ENCODE measurements at regions not wholly inside any gene's neighbourhood (a gene's known extent, or its start where the extent isn't known, plus 50 kb on each side); places are given as distances from the start of the nearest gene placed in this dataset.

DNA sequence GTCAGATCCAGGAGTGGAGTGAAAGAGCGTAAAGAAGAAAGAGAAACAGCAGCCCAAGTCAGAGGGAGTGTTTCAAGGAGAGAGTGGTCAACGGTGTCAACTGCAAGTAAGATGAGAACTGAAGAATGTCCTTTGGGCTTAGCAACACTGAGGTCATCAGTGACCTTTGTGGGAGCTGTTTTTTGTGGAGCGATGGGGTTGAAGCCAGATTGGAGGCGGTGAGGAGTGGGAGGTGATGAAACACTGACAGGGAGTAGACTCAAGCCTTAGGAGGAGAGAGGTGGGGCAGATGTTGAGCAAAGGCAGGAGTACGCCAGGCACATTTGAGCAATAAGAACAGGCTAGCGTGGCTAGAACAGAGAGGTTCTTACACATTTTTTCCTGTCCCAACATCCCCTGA is 103.7 kb upstream of the GNAO1 start:
- no peak overlapping the region for H3K27ac ChIP-seq (ENCODE audit: low read depth, low read length)
- no peaks in the 10 kb centered on the region for H3F3A ChIP-seq (ENCODE audit: control insufficient read depth, insufficient read depth)
- no peaks in the 10 kb centered on the region for H3K4me1 ChIP-seq (ENCODE audit: control insufficient read depth, low read length)
- H3K9me3 ChIP-seq (ENCODE audit: control insufficient read depth, insufficient read depth, low read length), result no peaks in the 10 kb centered on the region
- no peak overlapping the region for H3K4me3 ChIP-seq (ENCODE audit: low read length)
- H3K27me3 ChIP-seq (ENCODE audit: control insufficient read depth, low read length), result no peaks in the 10 kb centered on the region
- no peaks in the 10 kb centered on the region for H3K36me3 ChIP-seq (ENCODE audit: control insufficient read depth, low read length)
- no peaks in the 10 kb centered on the region for H4K20me1 ChIP-seq (ENCODE audit: control insufficient read depth, insufficient read depth, low read depth, low read length)
- no peaks in the 10 kb centered on the region for H3K79me2 ChIP-seq (ENCODE audit: control insufficient read depth, low read length)
- TF ChIP-seq, protein P1, sequence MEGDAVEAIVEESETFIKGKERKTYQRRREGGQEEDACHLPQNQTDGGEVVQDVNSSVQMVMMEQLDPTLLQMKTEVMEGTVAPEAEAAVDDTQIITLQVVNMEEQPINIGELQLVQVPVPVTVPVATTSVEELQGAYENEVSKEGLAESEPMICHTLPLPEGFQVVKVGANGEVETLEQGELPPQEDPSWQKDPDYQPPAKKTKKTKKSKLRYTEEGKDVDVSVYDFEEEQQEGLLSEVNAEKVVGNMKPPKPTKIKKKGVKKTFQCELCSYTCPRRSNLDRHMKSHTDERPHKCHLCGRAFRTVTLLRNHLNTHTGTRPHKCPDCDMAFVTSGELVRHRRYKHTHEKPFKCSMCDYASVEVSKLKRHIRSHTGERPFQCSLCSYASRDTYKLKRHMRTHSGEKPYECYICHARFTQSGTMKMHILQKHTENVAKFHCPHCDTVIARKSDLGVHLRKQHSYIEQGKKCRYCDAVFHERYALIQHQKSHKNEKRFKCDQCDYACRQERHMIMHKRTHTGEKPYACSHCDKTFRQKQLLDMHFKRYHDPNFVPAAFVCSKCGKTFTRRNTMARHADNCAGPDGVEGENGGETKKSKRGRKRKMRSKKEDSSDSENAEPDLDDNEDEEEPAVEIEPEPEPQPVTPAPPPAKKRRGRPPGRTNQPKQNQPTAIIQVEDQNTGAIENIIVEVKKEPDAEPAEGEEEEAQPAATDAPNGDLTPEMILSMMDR (IDR thresholded peaks at IDR 0.05; ENCODE audit: low read depth, low read length, poor library complexity, severe bottlenecking), result no peak
- TF ChIP-seq EZH2phosphoT487 (IDR thresholded peaks at IDR 0.05; ENCODE audit: borderline replicate concordance, low read length), result no peak
- no peaks in the 10 kb centered on the region for H3K9me2 ChIP-seq (replicated peaks; ENCODE audit: control insufficient read depth, low read length)
- H3K4me2 ChIP-seq (ENCODE audit: low read length), result no peak overlapping the region

DNA sequence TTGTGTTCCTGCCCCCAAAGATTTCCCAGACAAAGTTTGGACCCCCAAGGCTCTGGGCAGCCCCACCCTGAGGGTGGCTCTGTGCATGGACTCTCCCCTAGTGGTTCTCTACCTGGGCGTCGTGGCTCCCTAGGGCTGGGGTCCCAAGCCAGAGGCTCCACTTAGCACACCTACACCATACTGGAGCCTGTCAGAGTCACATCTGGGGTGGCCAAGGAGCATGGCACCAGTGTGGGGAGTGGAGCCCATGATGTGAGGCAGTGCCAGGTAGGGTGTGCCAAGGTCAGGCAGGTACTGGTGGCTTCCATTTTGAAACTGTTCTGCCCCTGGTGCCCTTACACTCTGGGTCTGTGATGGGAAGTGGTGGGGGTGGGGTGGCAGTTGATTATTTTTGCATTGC is 109.9 kb upstream of the GNAO1 start:
- Histone ChIP-seq H3F3A (ENCODE audit: control insufficient read depth, insufficient read depth) (no peaks in the 10 kb centered on the region), H3K79me2 (ENCODE audit: control insufficient read depth, low read length) (no peaks in the 10 kb centered on the region), H3K36me3 (ENCODE audit: control insufficient read depth, low read length) (no peaks in the 10 kb centered on the region), H3K4me3 (ENCODE audit: low read length) (no peak overlapping the region), H4K20me1 (ENCODE audit: control insufficient read depth, insufficient read depth, low read depth, low read length) (no peaks in the 10 kb centered on the region), H3K9me2 (replicated peaks; ENCODE audit: control insufficient read depth, low read length) (no peaks in the 10 kb centered on the region), H3K4me2 (ENCODE audit: low read length) (no peak overlapping the region), H3K27me3 (ENCODE audit: control insufficient read depth, low read length) (no peaks in the 10 kb centered on the region), H3K4me1 (ENCODE audit: control insufficient read depth, low read length) (no peaks in the 10 kb centered on the region), H3K27ac (ENCODE audit: low read depth, low read length) (no peak overlapping the region), H3K9me3 (ENCODE audit: control insufficient read depth, insufficient read depth, low read length) (no peaks in the 10 kb centered on the region)
- TF ChIP-seq EZH2phosphoT487 (IDR thresholded peaks at IDR 0.05; ENCODE audit: borderline replicate concordance, low read length), result no peak
- TF ChIP-seq, protein P1 (IDR thresholded peaks at IDR 0.05; ENCODE audit: low read depth, low read length, poor library complexity, severe bottlenecking), result no peak

DNA sequence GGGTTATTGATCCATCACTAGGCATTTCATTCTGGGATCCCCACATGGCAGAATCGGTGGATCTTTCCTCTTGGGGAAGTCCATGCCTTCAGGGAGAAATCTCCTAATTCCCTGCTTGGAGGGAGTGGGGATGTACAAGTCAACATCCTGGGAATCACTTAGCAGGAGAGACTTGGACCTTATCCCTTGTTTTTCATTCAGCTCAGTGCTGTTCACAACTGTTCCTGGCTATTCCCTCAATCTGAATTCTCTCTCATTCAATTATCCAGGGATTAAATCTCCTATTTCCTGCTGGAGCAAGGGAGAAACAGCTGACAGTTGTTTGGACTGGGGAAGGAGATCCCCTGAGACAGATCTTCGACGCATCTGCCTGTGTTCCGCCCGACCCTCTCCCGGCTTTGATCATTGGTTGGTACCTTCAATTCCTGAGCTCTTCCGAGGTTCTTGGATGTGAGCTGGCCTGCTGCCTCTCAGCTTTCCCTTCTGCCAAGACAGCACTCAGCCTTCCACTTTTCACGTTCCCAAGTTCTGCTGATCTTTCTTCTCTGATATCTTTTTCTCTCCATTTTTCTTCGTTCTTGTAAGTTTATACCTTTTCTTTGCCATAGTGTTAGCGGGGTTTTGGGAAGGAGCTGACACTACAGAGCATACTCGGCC is 115.4 kb upstream of the GNAO1 start:
- Histone ChIP-seq H3K9me2 (replicated peaks; ENCODE audit: control insufficient read depth, low read length) (no peaks in the 10 kb centered on the region), H3K27me3 (ENCODE audit: control insufficient read depth, low read length) (no peaks in the 10 kb centered on the region; the same call in 1 of the 2 replicates), H3K36me3 (ENCODE audit: control insufficient read depth, low read length) (no peaks in the 10 kb centered on the region), H3K4me1 (ENCODE audit: control insufficient read depth, low read length) (no peaks in the 10 kb centered on the region), H3K4me2 (ENCODE audit: low read length) (no peak overlapping the region), H3K79me2 (ENCODE audit: control insufficient read depth, low read length) (no peaks in the 10 kb centered on the region), H3K4me3 (ENCODE audit: low read length) (no peak overlapping the region), H3K9me3 (ENCODE audit: control insufficient read depth, insufficient read depth, low read length) (no peaks in the 10 kb centered on the region), H3K27ac (ENCODE audit: low read depth, low read length) (no peak overlapping the region), H3F3A (ENCODE audit: control insufficient read depth, insufficient read depth) (no peaks in the 10 kb centered on the region), H4K20me1 (ENCODE audit: control insufficient read depth, insufficient read depth, low read depth, low read length) (no peaks in the 10 kb centered on the region)
- TF ChIP-seq, protein P1 (IDR thresholded peaks at IDR 0.05; ENCODE audit: low read depth, low read length, poor library complexity, severe bottlenecking), result no peak
- TF ChIP-seq EZH2phosphoT487 (IDR thresholded peaks at IDR 0.05; ENCODE audit: borderline replicate concordance, low read length), result no peak
